IMR-90 (cell line): ENCODE measurements at regions not wholly inside any gene's neighbourhood (a gene's known extent, or its start where the extent isn't known, plus 50 kb on each side); places are given as distances from the start of the nearest gene placed in this dataset.

ENCODE experiments used
- ATAC-seq: fragments of 200-7000 bp; cut with Tn5 transposase; 2 replicates; pipeline ENCODE4 v1.9.1; 2020; ENCODE audit warnings: low read depth, mild to moderate bottlenecking, moderate library complexity
- BruUV-seq: library from RNA; stranded (reverse); fragments of 400-500 nt; replicated peaks from 2 replicates; lab custom pipeline; 2021; lab: Mats Ljungman, UMichigan
- CTCF ChIA-PET: fragments of 300-600 bp; formaldehyde crosslinking; extraction: SDS; loops from one replicate; lab custom pipeline; 2021; ENCODE audit warnings: antibody characterized with exemption; lab: Yijun Ruan, JAX
- POLR2A ChIA-PET: fragments of 300-600 bp; sonication (Branson Sonifier 250); formaldehyde crosslinking; loops from one replicate; lab custom pipeline; 2022; ENCODE audit warnings: antibody characterized with exemption; ENCODE audit not compliant: unreplicated experiment; lab: Charles Lee
- DNase-seq: peaks from one replicate; pipeline ENCODE4 v3.0.0; 2013
- H2AFZ ChIP-seq: replicated peaks from 2 replicates; pipeline ENCODE3; 2013; ENCODE audit warnings: low read length, mild to moderate bottlenecking; ENCODE audit not compliant: poor library complexity
- H2AK5ac ChIP-seq: 2 replicates; pipeline ENCODE4 v1.6.1; 2013; ENCODE audit warnings: low read depth, low read length, inconsistent platforms
- H2AK9ac ChIP-seq: replicated peaks from 2 replicates; pipeline ENCODE3; 2013; ENCODE audit warnings: mild to moderate bottlenecking, low read depth, low read length, moderate library complexity; ENCODE audit not compliant: poor library complexity
- H2BK120ac ChIP-seq: 2 replicates; pipeline ENCODE4 v1.6.1; 2013; ENCODE audit warnings: low read depth, low read length, inconsistent platforms
- H2BK15ac ChIP-seq: 3 replicates; pipeline ENCODE4 v1.6.1; 2013; ENCODE audit warnings: low read depth, low read length, inconsistent platforms
- H2BK20ac ChIP-seq: 2 replicates; pipeline ENCODE4 v1.6.1; 2013; ENCODE audit warnings: low read depth, mild to moderate bottlenecking, inconsistent platforms, low read length, moderate library complexity
- H2BK5ac ChIP-seq: 2 replicates; pipeline ENCODE4 v1.6.1; 2013; ENCODE audit warnings: mild to moderate bottlenecking, low read depth, low read length, inconsistent platforms; ENCODE audit not compliant: poor library complexity, severe bottlenecking
- H3K14ac ChIP-seq: replicated peaks from 2 replicates; pipeline ENCODE4 v1.6.1; 2013; ENCODE audit warnings: low read depth, low read length, inconsistent platforms
- H3K18ac ChIP-seq: 2 replicates; pipeline ENCODE4 v1.6.1; 2013; ENCODE audit warnings: low read depth, low read length, control low read depth
- H3K23ac ChIP-seq: 2 replicates; pipeline ENCODE4 v1.6.1; 2013; ENCODE audit warnings: low read depth, low read length, inconsistent platforms
- H3K27ac ChIP-seq: 2 replicates; pipeline ENCODE4 v1.5.1; 2013; ENCODE audit warnings: mild to moderate bottlenecking, control low read depth, low read length; ENCODE audit not compliant: insufficient read depth
- H3K27me3 ChIP-seq: 2 replicates; pipeline ENCODE4 v1.6.1; 2013; ENCODE audit warnings: low read length; ENCODE audit not compliant: control insufficient read depth, insufficient read depth
- H3K36me3 ChIP-seq: 2 replicates; pipeline ENCODE4 v1.6.1; 2013; ENCODE audit warnings: low read length, mixed read lengths; ENCODE audit not compliant: control insufficient read depth, insufficient read depth
- H3K4ac ChIP-seq: 2 replicates; pipeline ENCODE4 v1.6.1; 2013; ENCODE audit warnings: low read depth, low read length, inconsistent platforms
- H3K4me1 ChIP-seq: 2 replicates; pipeline ENCODE4 v1.6.1; 2013; ENCODE audit warnings: low read length, mixed read lengths; ENCODE audit not compliant: control insufficient read depth, insufficient read depth
- H3K4me2 ChIP-seq: 2 replicates; pipeline ENCODE4 v1.6.1; 2013; ENCODE audit warnings: low read depth, mild to moderate bottlenecking, control low read depth, low read length, moderate library complexity
- H3K4me3 ChIP-seq: 2 replicates; pipeline ENCODE4 v1.5.1; 2013; ENCODE audit warnings: low read depth, mild to moderate bottlenecking, control low read depth, low read length, moderate library complexity; ENCODE audit not compliant: insufficient read depth
- H3K56ac ChIP-seq: 2 replicates; pipeline ENCODE4 v1.6.1; 2013; ENCODE audit warnings: low read length, inconsistent platforms; ENCODE audit not compliant: insufficient read depth; ENCODE audit errors: extremely low read depth
- H3K79me1 ChIP-seq, 2 experiments: 2 replicates each; pipeline ENCODE4 v1.6.1; 2013; ENCODE audit warnings: low read length in 2 of 2, inconsistent platforms in 1 of 2, low read depth in 1 of 2
- H3K9ac ChIP-seq: 2 replicates; pipeline ENCODE4 v1.6.1; 2013; ENCODE audit warnings: low read depth, low read length, control low read depth
- H3K9me1 ChIP-seq: 2 replicates; pipeline ENCODE4 v1.6.1; 2013; ENCODE audit warnings: low read length, inconsistent platforms; ENCODE audit not compliant: insufficient read depth
- H3K9me3 ChIP-seq: 2 replicates; pipeline ENCODE4 v1.6.1; 2013; ENCODE audit warnings: low read length; ENCODE audit not compliant: control insufficient read depth, insufficient read depth
- H4K20me1 ChIP-seq: 2 replicates; pipeline ENCODE4 v1.6.1; 2013; ENCODE audit warnings: low read length, inconsistent platforms; ENCODE audit not compliant: insufficient read depth
- H4K5ac ChIP-seq: 2 replicates; pipeline ENCODE4 v1.6.1; 2013; ENCODE audit warnings: mild to moderate bottlenecking, low read depth, low read length, control low read depth
- H4K8ac ChIP-seq, 2 experiments: 2 replicates each; pipeline ENCODE4 v1.6.1; 2013; ENCODE audit warnings: low read depth in 2 of 2, low read length in 2 of 2, control low read depth in 1 of 2, inconsistent platforms in 1 of 2
- H4K91ac ChIP-seq: 2 replicates; pipeline ENCODE4 v1.6.1; 2013; ENCODE audit warnings: low read depth, low read length, inconsistent platforms; ENCODE audit not compliant: insufficient read depth
- POLR2A ChIP-seq: IDR thresholded peaks from 2 replicates; pipeline ENCODE4 v1.6.1; 2012; ENCODE audit warnings: mild to moderate bottlenecking, low read depth, low read length
- WGBS, 2 experiments: methylation state at CpG; one replicate each; pipeline versions ENCODE4 v1.1.5 to v1.1.7; 2013; ENCODE audit warnings: missing lambda C conversion rate in 2 of 2; ENCODE audit not compliant: insufficient read length in 1 of 2; ENCODE audit errors: extremely low coverage in 2 of 2; 5-methylcytosine and 5-hydroxymethylcytosine counted together
- dilution Hi-C: fragments of 300-500 bp; cut with HindIII; formaldehyde crosslinking; loops from one replicate; pipeline ENCODE4 v1.14.3; 2018; ENCODE audit warnings: low sequenced_read_pairs; ENCODE audit not compliant: unreplicated experiment
- in situ Hi-C: fragments of 300-500 bp; cut with MboI; formaldehyde crosslinking; loops from 3 replicates; pipeline ENCODE4 v1.14.3; 2019; ENCODE audit warnings: low sequenced_read_pairs, inconsistent platforms, mixed read lengths
- intact Hi-C: fragments of 100-400 bp; cut with micrococcal nuclease; formaldehyde crosslinking; loops from 2 replicates; pipeline ENCODE4 v1.10.0; 2022

- Histone ChIP-seq H2BK20ac (no peak overlapping the region), H2BK15ac (no peak overlapping the region), H3K14ac (no peak overlapping the region), H3K4ac (no peak overlapping the region), H4K5ac (no peak overlapping the region), H3K4me1 (no peaks in the 10 kb centered on the region), H2AK5ac (no peak overlapping the region), H3K56ac (no peak overlapping the region), H3K23ac (no peak overlapping the region), H3K27me3 (no peaks in the 10 kb centered on the region; the same call in 1 of the 2 replicates), H3K4me2 (no peak overlapping the region), H3K18ac (no peak overlapping the region), H4K8ac (no peak overlapping the region), H3K9ac (no peak overlapping the region), H3K9me3 (no peaks in the 10 kb centered on the region), H3K36me3 (no peaks in the 10 kb centered on the region), H4K20me1 (no peaks in the 10 kb centered on the region), H4K91ac (no peak overlapping the region), H2BK5ac (no peak overlapping the region), H2BK120ac (no peak overlapping the region), H3K79me1 (no peaks in the 10 kb centered on the region), H3K9me1 (no peaks in the 10 kb centered on the region), H3K4me3 (no peak overlapping the region), H3K27ac (no peak overlapping the region), H2AK9ac (no peak overlapping the region), H2AFZ (no peak overlapping the region)
- no peak for TF ChIP-seq POLR2A
- dilution Hi-C loops, result no loop called here
- POLR2A ChIA-PET, result no interaction called here
- DNase-seq, result no peak
- BruUV-seq, result no TSS peak
- intact Hi-C loops, result no loop called here
- ATAC-seq, result no peak
- 66% methylated on average over 8 of the region's 13 CpGs; no CpG with 5 or more reads in 1 of the 2 experiments for whole genome bisulfite sequencing, 2 experiments
- in situ Hi-C loops, result no loop called here
- CTCF ChIA-PET, result no interaction called here
Measured at GRCh38 chr4:184950926-184951325, 67.4 kb upstream of the HELT start.
